HG02610 (cell line): ENCODE measurements at regions not wholly inside any gene's neighbourhood (a gene's known extent, or its start where the extent isn't known, plus 50 kb on each side); places are given as distances from the start of the nearest gene placed in this dataset.
"Not testable (repeated sequence)": the region's sequence is repeated elsewhere in the genome, so short reads cannot be mapped to it uniquely, and the experiment has no call there.

Source experiments
- ATAC-seq: cut with Tn5 transposase; IDR thresholded peaks from one replicate; pipeline ENCODE4 v1.9.1; 2021; ENCODE audit warnings: mild to moderate bottlenecking, moderate library complexity; ENCODE audit not compliant: unreplicated experiment

GRCh38 chr17:63075969-63076368 is 109.9 kb downstream of the TANC2 start:
- no peak for ATAC-seq

GRCh38 chr17:63078707-63079106 is 112.7 kb downstream of the TANC2 start:
- ATAC-seq = no peak

- ATAC-seq = no peak
Observed at GRCh38 chr17:63082273-63082861, 116.3 kb downstream of the TANC2 start.

GRCh38 chr17:63082952-63083351 is 116.9 kb downstream of the TANC2 start:
- ATAC-seq = no peak

GRCh38 chr17:63086483-63087185 is 120.6 kb downstream of the TANC2 start:
- ATAC-seq = no peak

GRCh38 chr17:63090358-63091114 is 124.5 kb downstream of the TANC2 start:
- ATAC-seq = not testable (repeated sequence)

- not testable (repeated sequence) for ATAC-seq
Observed at GRCh38 chr17:63091909-63092308, 125.9 kb downstream of the TANC2 start.

GRCh38 chr17:63094631-63095030 is 128.6 kb downstream of the TANC2 start:
- ATAC-seq = no peak

GRCh38 chr17:63095459-63095858 is 129.4 kb downstream of the TANC2 start:
- ATAC-seq = no peak

GRCh38 chr17:63095879-63096278 is 129.8 kb downstream of the TANC2 start:
- ATAC-seq = no peak

GRCh38 chr17:63096426-63096825 is 130.4 kb downstream of the TANC2 start:
- no peak for ATAC-seq

- no peak for ATAC-seq
Observed at GRCh38 chr17:63099425-63099824, 133.4 kb downstream of the TANC2 start.

- ATAC-seq = no peak
Observed at GRCh38 chr17:63102034-63102433, 136.0 kb downstream of the TANC2 start.

- ATAC-seq = no peak
Observed at GRCh38 chr17:63106050-63106449, 140.0 kb downstream of the TANC2 start.

- no peak for ATAC-seq
Observed at GRCh38 chr17:63109661-63110060, 143.6 kb downstream of the TANC2 start.

GRCh38 chr17:63113167-63113566 is 147.1 kb downstream of the TANC2 start:
- no peak for ATAC-seq

- no peak for ATAC-seq
Observed at GRCh38 chr17:63116228-63116627, 150.2 kb downstream of the TANC2 start.

- no peak for ATAC-seq
Observed at GRCh38 chr17:63116967-63117830, 151.2 kb downstream of the TANC2 start.

- ATAC-seq = no peak
Observed at GRCh38 chr17:63120406-63120805, 154.4 kb downstream of the TANC2 start.

- ATAC-seq = no peak
Observed at GRCh38 chr17:63124536-63124935, 158.5 kb downstream of the TANC2 start.

GRCh38 chr17:63124958-63125357 is 158.9 kb downstream of the TANC2 start:
- ATAC-seq = no peak
